Chondrocyte (in vitro differentiated cells): ENCODE measurements at regions not wholly inside any gene's neighbourhood (a gene's known extent, or its start where the extent isn't known, plus 50 kb on each side); places are given as distances from the start of the nearest gene placed in this dataset.

ENCODE experiments used
- DNase-seq: peaks from one replicate; pipeline ENCODE4 v3.0.0; 2021; ENCODE audit warnings: mixed read lengths, low spot score
- H3K27ac Mint-ChIP-seq: one replicate; pipeline ENCODE4 v1.8.0; 2021; ENCODE audit warnings: mild to moderate bottlenecking, moderate library complexity, mixed read lengths; ENCODE audit not compliant: unreplicated experiment
- H3K27me3 Mint-ChIP-seq: 2 replicates; pipeline ENCODE4 v1.8.0; 2021; ENCODE audit warnings: low read depth, mixed read lengths
- H3K36me3 Mint-ChIP-seq: 2 replicates; pipeline ENCODE4 v1.8.0; 2021; ENCODE audit warnings: low read depth, mixed read lengths
- H3K4me1 Mint-ChIP-seq: 2 replicates; pipeline ENCODE4 v1.8.0; 2021; ENCODE audit warnings: low read depth, mild to moderate bottlenecking, mixed read lengths
- H3K4me3 Mint-ChIP-seq: one replicate; pipeline ENCODE4 v1.8.0; 2021; ENCODE audit warnings: mild to moderate bottlenecking, moderate library complexity, mixed read lengths; ENCODE audit not compliant: unreplicated experiment
- H3K9me3 Mint-ChIP-seq: 2 replicates; pipeline ENCODE4 v1.8.0; 2021; ENCODE audit warnings: low read depth, mixed read lengths
- CTCF ChIP-seq: fragments of 200-600 bp; sonication (generic); IDR thresholded peaks from 2 replicates; pipeline ENCODE4 v1.5.0; 2021; ENCODE audit warnings: antibody characterized with exemption, mild to moderate bottlenecking, moderate library complexity

GRCh38 chr15:46764851-46765250 is 952.5 kb upstream of the SEMA6D start:
- peaks cover 19% of the 10 kb centered on the region for H3K9me3 Mint-ChIP-seq
- no peaks in the 10 kb centered on the region for H3K4me1 Mint-ChIP-seq
- H3K27ac Mint-ChIP-seq: no peak overlapping the region
- no peak overlapping the region for H3K4me3 Mint-ChIP-seq
- H3K27me3 Mint-ChIP-seq: no peaks in the 10 kb centered on the region
- DNase-seq: no peak
- no peaks in the 10 kb centered on the region for H3K36me3 Mint-ChIP-seq
- TF ChIP-seq CTCF: no peak

- TF ChIP-seq CTCF: no peak
- H3K27me3 Mint-ChIP-seq: no peaks in the 10 kb centered on the region
- no peak overlapping the region for H3K4me3 Mint-ChIP-seq
- no peak for DNase-seq
- no peaks in the 10 kb centered on the region for H3K4me1 Mint-ChIP-seq
- H3K36me3 Mint-ChIP-seq: no peaks in the 10 kb centered on the region
- peaks cover 19% of the 10 kb centered on the region for H3K9me3 Mint-ChIP-seq
- H3K27ac Mint-ChIP-seq: no peak overlapping the region
These were observed 951.3 kb upstream of the SEMA6D start for GRCh38 chr15:46766021-46766420.

DNA sequence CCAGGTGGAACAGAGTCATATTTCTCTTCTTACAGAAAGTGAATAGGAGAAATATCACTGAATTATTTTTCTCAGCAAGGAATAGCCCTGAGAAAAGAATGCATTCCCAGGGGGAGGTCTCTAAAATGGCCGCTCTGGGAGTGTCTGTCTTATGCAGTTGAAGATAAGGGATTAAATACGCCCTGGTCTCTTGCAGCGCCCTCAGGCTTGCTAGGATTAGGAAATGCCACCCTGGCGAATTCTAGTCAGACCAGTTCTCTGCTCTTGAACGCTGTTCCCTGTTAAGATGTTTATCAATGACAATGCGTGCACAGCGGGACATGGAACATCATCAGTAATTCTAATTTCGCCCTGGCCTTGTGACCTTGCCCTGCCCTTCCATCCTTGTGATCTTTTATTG is 949.0 kb upstream of the SEMA6D start:
- no peaks in the 10 kb centered on the region for H3K27me3 Mint-ChIP-seq
- TF ChIP-seq CTCF: no peak
- H3K4me3 Mint-ChIP-seq: no peak overlapping the region
- peaks cover 19% of the 10 kb centered on the region for H3K9me3 Mint-ChIP-seq
- H3K36me3 Mint-ChIP-seq: no peaks in the 10 kb centered on the region
- no peak overlapping the region for H3K27ac Mint-ChIP-seq
- DNase-seq: no peak
- H3K4me1 Mint-ChIP-seq: no peaks in the 10 kb centered on the region

DNA sequence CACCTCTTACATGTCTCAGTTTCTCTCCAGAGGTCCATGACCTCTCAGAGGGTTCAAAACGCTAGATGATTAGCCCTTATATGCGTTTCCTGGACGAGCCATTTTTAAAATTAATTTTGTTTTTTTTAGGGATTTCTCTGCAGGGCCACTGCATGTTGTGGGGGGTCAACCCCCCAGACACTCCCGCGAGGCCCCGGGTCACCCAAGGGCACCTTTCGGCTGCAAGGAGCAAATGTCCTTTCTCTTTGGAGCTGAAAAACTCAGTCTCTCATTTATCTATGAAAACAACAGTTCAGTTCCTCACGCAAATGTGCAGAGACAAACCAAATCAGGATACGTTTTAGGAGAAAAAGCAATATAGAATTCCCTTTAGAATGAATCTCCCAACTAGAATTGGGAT is 944.3 kb upstream of the SEMA6D start:
- no peak overlapping the region for H3K4me3 Mint-ChIP-seq
- no peaks in the 10 kb centered on the region for H3K36me3 Mint-ChIP-seq
- no peak for TF ChIP-seq CTCF
- H3K27ac Mint-ChIP-seq: no peak overlapping the region
- peaks cover 14% of the 10 kb centered on the region for H3K9me3 Mint-ChIP-seq
- no peaks in the 10 kb centered on the region for H3K4me1 Mint-ChIP-seq
- H3K27me3 Mint-ChIP-seq: no peaks in the 10 kb centered on the region
- no peak for DNase-seq

- Mint-ChIP-seq H3K27ac (no peak overlapping the region), H3K27me3 (no peaks in the 10 kb centered on the region), H3K9me3 (peaks cover 11% of the 10 kb centered on the region), H3K4me1 (no peaks in the 10 kb centered on the region), H3K36me3 (no peaks in the 10 kb centered on the region), H3K4me3 (no peak overlapping the region)
- TF ChIP-seq CTCF: no peak
- no peak for DNase-seq
These were observed 938.4 kb upstream of the SEMA6D start for GRCh38 chr15:46778876-46779275.
